Loucy (cell line): ENCODE measurements at regions not wholly inside any gene's neighbourhood (a gene's known extent, or its start where the extent isn't known, plus 50 kb on each side); places are given as distances from the start of the nearest gene placed in this dataset.

Source experiments
- H2AFZ ChIP-seq: fragments of 200-600 bp; sonication (generic); 2 replicates; pipeline ENCODE4 v1.6.0; 2016; ENCODE audit warnings: antibody characterized with exemption, mild to moderate bottlenecking, low read length, moderate library complexity
- H3F3A ChIP-seq: fragments of 200-600 bp; 2 replicates; pipeline ENCODE4 v1.6.0; 2016; ENCODE audit warnings: antibody characterized with exemption, low read depth, mild to moderate bottlenecking
- H3K27me3 ChIP-seq: fragments of 200-600 bp; sonication (generic); 2 replicates; pipeline ENCODE4 v1.6.1; 2014; ENCODE audit warnings: low read length, mild to moderate bottlenecking; ENCODE audit not compliant: insufficient read depth, poor library complexity, severe bottlenecking
- H3K36me3 ChIP-seq: fragments of 200-600 bp; sonication (generic); 2 replicates; pipeline ENCODE4 v1.6.1; 2016; ENCODE audit warnings: low read length; ENCODE audit not compliant: insufficient read depth
- H3K4me1 ChIP-seq: fragments of 200-600 bp; sonication (generic); 2 replicates; pipeline ENCODE4 v1.5.1; 2014; ENCODE audit warnings: low read length, mild to moderate bottlenecking; ENCODE audit not compliant: insufficient read depth, poor library complexity, severe bottlenecking
- H3K4me2 ChIP-seq: fragments of 200-600 bp; sonication (generic); 2 replicates; pipeline ENCODE4 v1.6.0; 2014; ENCODE audit warnings: antibody characterized with exemption, low read length, low read depth, mild to moderate bottlenecking; ENCODE audit not compliant: poor library complexity, severe bottlenecking
- H3K4me3 ChIP-seq: fragments of 200-600 bp; sonication (generic); 2 replicates; pipeline ENCODE4 v1.5.1; 2014; ENCODE audit warnings: low read length, mild to moderate bottlenecking, mixed read lengths; ENCODE audit not compliant: poor library complexity, severe bottlenecking
- H3K79me2 ChIP-seq: fragments of 200-600 bp; sonication (generic); 2 replicates; pipeline ENCODE4 v1.6.1; 2014; ENCODE audit warnings: low read length; ENCODE audit not compliant: insufficient read depth
- H3K9ac ChIP-seq: fragments of 200-600 bp; sonication (generic); 2 replicates; pipeline ENCODE4 v1.6.0; 2014; ENCODE audit warnings: mild to moderate bottlenecking, low read depth, low read length, moderate library complexity; ENCODE audit not compliant: poor library complexity, severe bottlenecking
- H3K9me2 ChIP-seq: fragments of 200-600 bp; sonication (generic); replicated peaks from 2 replicates; pipeline ENCODE4 v1.6.1; 2016; ENCODE audit warnings: low read depth, low read length, mixed read lengths
- H3K9me3 ChIP-seq: fragments of 200-600 bp; sonication (generic); 2 replicates; pipeline ENCODE4 v1.6.1; 2014; ENCODE audit warnings: mild to moderate bottlenecking, antibody characterized with exemption, low read length, low read depth; ENCODE audit not compliant: insufficient read depth
- H4K20me1 ChIP-seq: fragments of 200-600 bp; sonication (generic); 2 replicates; pipeline ENCODE4 v1.6.0; 2014; ENCODE audit warnings: antibody characterized with exemption, low read length, mild to moderate bottlenecking; ENCODE audit not compliant: insufficient read depth, poor library complexity, severe bottlenecking
- CTCF ChIP-seq: fragments of 200-600 bp; sonication (generic); conservative IDR thresholded peaks from 2 replicates; pipeline ENCODE4 v1.5.1; 2014; ENCODE audit warnings: mild to moderate bottlenecking, antibody characterized with exemption, low read length
- EZH2phosphoT487 ChIP-seq: fragments of 200-600 bp; IDR thresholded peaks from 2 replicates; pipeline ENCODE4 v1.6.1; 2018; ENCODE audit warnings: antibody characterized with exemption, mild to moderate bottlenecking, moderate library complexity, borderline replicate concordance

- Histone ChIP-seq H3K9me2 (no peaks in the 10 kb centered on the region), H2AFZ (no peak overlapping the region), H3K36me3 (no peaks in the 10 kb centered on the region), H3K9ac (no peak overlapping the region), H3K4me3 (no peak overlapping the region), H3F3A (no peaks in the 10 kb centered on the region), H3K9me3 (no peaks in the 10 kb centered on the region), H3K27me3 (no peaks in the 10 kb centered on the region), H3K4me2 (no peak overlapping the region), H3K4me1 (no peaks in the 10 kb centered on the region), H3K79me2 (no peaks in the 10 kb centered on the region), H4K20me1 (no peaks in the 10 kb centered on the region)
- TF ChIP-seq CTCF (no peak), EZH2phosphoT487 (no peak)
Observed at GRCh38 chr5:89024045-89024444, 141.1 kb upstream of the MEF2C start.

- Histone ChIP-seq H3K9me3 (no peaks in the 10 kb centered on the region), H2AFZ (no peak overlapping the region), H3K27me3 (no peaks in the 10 kb centered on the region), H3K36me3 (no peaks in the 10 kb centered on the region), H3K4me1 (peaks cover 4% of the 10 kb centered on the region), H3K4me3 (no peak overlapping the region), H3K9me2 (no peaks in the 10 kb centered on the region), H3K4me2 (no peak overlapping the region), H4K20me1 (no peaks in the 10 kb centered on the region), H3K79me2 (no peaks in the 10 kb centered on the region), H3F3A (no peaks in the 10 kb centered on the region), H3K9ac (no peak overlapping the region)
- TF ChIP-seq EZH2phosphoT487 (no peak), CTCF (no peak)
Observed at GRCh38 chr5:89020926-89021610, 138.1 kb upstream of the MEF2C start.

- Histone ChIP-seq H3K4me3 (no peak overlapping the region), H4K20me1 (no peaks in the 10 kb centered on the region)
Observed at GRCh38 chr5:89016741-89017303, 133.8 kb upstream of the MEF2C start.

More at GRCh38 chr5:89016741-89017303, 133.8 kb upstream of the MEF2C start:
- no peaks in the 10 kb centered on the region for H3K79me2 ChIP-seq
- no peak overlapping the region for H3K4me2 ChIP-seq
- H3K36me3 ChIP-seq, result no peaks in the 10 kb centered on the region
- H3K9ac ChIP-seq, result no peak overlapping the region
- TF ChIP-seq EZH2phosphoT487 (no peak), CTCF (no peak)
- peaks cover 4% of the 10 kb centered on the region for H3K4me1 ChIP-seq
- no peaks in the 10 kb centered on the region for H3K9me2 ChIP-seq
- H3K27me3 ChIP-seq, result no peaks in the 10 kb centered on the region
- no peaks in the 10 kb centered on the region for H3F3A ChIP-seq
- H2AFZ ChIP-seq, result no peak overlapping the region
- no peaks in the 10 kb centered on the region for H3K9me3 ChIP-seq
